K562 (cell line): ENCODE measurements at regions not wholly inside any gene's neighbourhood (a gene's known extent, or its start where the extent isn't known, plus 50 kb on each side); places are given as distances from the start of the nearest gene placed in this dataset.

Source experiments
- ATAC-seq: fragments of 200-7000 bp; cut with Tn5 transposase; 3 replicates; pipeline ENCODE4 v1.9.1; 2020; ENCODE audit warnings: moderate library complexity
- BruUV-seq: library from RNA; stranded (reverse); fragments of 400-500 nt; replicated peaks from 2 replicates; lab custom pipeline; 2021; lab: Mats Ljungman, UMichigan
- CTCF ChIA-PET: fragments of 300-600 bp; formaldehyde crosslinking; extraction: SDS; loops from one replicate; lab custom pipeline; 2021; ENCODE audit warnings: low intra/inter-chr PET ratio; lab: Yijun Ruan, JAX
- POLR2A ChIA-PET: fragments of 300-600, 350-650 bp; sonication (Branson Sonifier 250); formaldehyde crosslinking; extraction: SDS; loops from one replicate; lab custom pipeline; 2021; ENCODE audit warnings: antibody characterized with exemption, inconsistent platforms; lab: Yijun Ruan, JAX
- DNase-seq, 4 experiments: peaks; one replicate each; pipeline versions ENCODE4 v3.0.0 to v3.0.0-alpha.2; 2011 to 2018; ENCODE audit warnings: low spot score in 3 of 4, mixed read lengths in 3 of 4; ENCODE audit errors: extremely low read depth in 1 of 4
- FAIRE-seq: peaks from 2 replicates; lab custom pipeline; 2011; peaks lifted over from hg19 to GRCh38; lab: Jason Lieb, UNC
- H2AFZ ChIP-seq: 2 replicates; pipeline ENCODE4 v1.6.0; 2011; ENCODE audit warnings: low read depth, low read length, control low read depth, inconsistent platforms
- H3K27ac ChIP-seq: fragments of 200-600 bp; 3 replicates; pipeline ENCODE4 v1.8.0; 2011; ENCODE audit warnings: low read depth, mild to moderate bottlenecking, control low read depth, inconsistent platforms, low read length, moderate library complexity, mixed read lengths; ENCODE audit errors: extremely low read depth
- H3K27me3 ChIP-seq, 2 experiments: fragments of 300-600 bp in 1 of 2; 2 replicates in 1 of 2; 3 replicates in 1 of 2; pipeline versions ENCODE4 v1.6.0 to v1.8.0; 2011; ENCODE audit warnings: inconsistent platforms in 2 of 2, low read length in 2 of 2, mild to moderate bottlenecking in 1 of 2, mixed read lengths in 1 of 2, moderate library complexity in 1 of 2; ENCODE audit not compliant: control insufficient read depth in 2 of 2, insufficient read depth in 2 of 2
- H3K36me3 ChIP-seq: fragments of 300-600 bp; 3 replicates; pipeline ENCODE4 v1.8.0; 2011; ENCODE audit warnings: mild to moderate bottlenecking, low read length, inconsistent platforms; ENCODE audit not compliant: control insufficient read depth, insufficient read depth
- H3K4me1 ChIP-seq, 2 experiments: fragments of 200-600 bp in 1 of 2; replicated peaks in 1 of 2; 2 replicates in 1 of 2; 3 replicates in 1 of 2; pipeline versions ENCODE4 v1.5.1 to v1.8.0; 2011; ENCODE audit warnings: inconsistent platforms in 2 of 2, low read length in 2 of 2, mild to moderate bottlenecking in 1 of 2, mixed read lengths in 1 of 2, moderate library complexity in 1 of 2; ENCODE audit not compliant: control insufficient read depth in 2 of 2, insufficient read depth in 2 of 2
- H3K4me2 ChIP-seq: 2 replicates; pipeline ENCODE4 v1.6.1; 2011; ENCODE audit warnings: low read length, control low read depth, inconsistent platforms, mixed read lengths; ENCODE audit not compliant: insufficient read depth
- H3K4me3 ChIP-seq: fragments of 200-600 bp; sonication (generic), shearing (Covaris generic); 2 replicates; pipeline ENCODE4 v1.5.1; 2016; ENCODE audit warnings: control low read depth, inconsistent platforms
- H3K79me2 ChIP-seq: fragments of 200-600 bp; 3 replicates; pipeline ENCODE4 v1.8.0; 2011; ENCODE audit warnings: low read length, inconsistent platforms; ENCODE audit not compliant: control insufficient read depth, insufficient read depth
- H3K9ac ChIP-seq, 2 experiments: 2 replicates each; pipeline versions ENCODE4 v1.6.0 to v1.6.1; 2011; ENCODE audit warnings: low read depth in 2 of 2, low read length in 2 of 2, control low read depth in 1 of 2, inconsistent platforms in 1 of 2, mild to moderate bottlenecking in 1 of 2, mixed read lengths in 1 of 2; ENCODE audit not compliant: insufficient read depth in 1 of 2
- H3K9me1 ChIP-seq: one replicate; pipeline ENCODE4 v1.6.0; 2011; ENCODE audit warnings: inconsistent platforms, mild to moderate bottlenecking, low read length, moderate library complexity; ENCODE audit not compliant: control insufficient read depth, insufficient read depth
- H3K9me3 ChIP-seq: replicated peaks from 2 replicates; pipeline ENCODE4 v1.5.1; 2011; ENCODE audit warnings: low read depth, low read length, inconsistent platforms; ENCODE audit not compliant: control insufficient read depth, insufficient read depth
- H4K20me1 ChIP-seq: replicated peaks from 2 replicates; pipeline ENCODE4 v1.6.1; 2011; ENCODE audit warnings: low read length, inconsistent platforms, mixed read lengths; ENCODE audit not compliant: control insufficient read depth, insufficient read depth
- C11orf30 ChIP-seq: fragments of 450-650 bp; IDR thresholded peaks from 2 replicates; pipeline ENCODE4 v1.6.1; 2016; ENCODE audit warnings: low read depth, mild to moderate bottlenecking
- CHD2 ChIP-seq: IDR thresholded peaks from 2 replicates; pipeline ENCODE4 v1.6.1; 2011; ENCODE audit warnings: low read depth, low read length
- ESRRB ChIP-seq: fragments of 250-450 bp; sonication (Bioruptor Pico); IDR thresholded peaks from 2 replicates; pipeline ENCODE4 v1.5.0; 2020; ENCODE audit warnings: mild to moderate bottlenecking, moderate library complexity, borderline replicate concordance
- FOXM1 ChIP-seq, 2 experiments: fragments of 450-650 bp in 1 of 2; sonication (generic) in 1 of 2; formaldehyde crosslinking in 1 of 2; IDR thresholded peaks; 2 replicates each; pipeline versions ENCODE4 v1.6.1 to v1.9.0; 2017 to 2022; ENCODE audit warnings: low read depth in 2 of 2, mild to moderate bottlenecking in 2 of 2, missing genetic modification reagents in 1 of 2, moderate library complexity in 1 of 2
- HIVEP1 ChIP-seq: fragments of 250-450 bp; sonication (Bioruptor Pico); IDR thresholded peaks from 2 replicates; pipeline ENCODE4 v1.4.0; 2020; ENCODE audit warnings: mild to moderate bottlenecking
- KDM5B ChIP-seq: fragments of 200-600 bp; sonication (generic); IDR thresholded peaks from 2 replicates; pipeline ENCODE4 v1.6.1; 2012; ENCODE audit warnings: low read depth, mild to moderate bottlenecking, moderate library complexity, low read length, control low read depth, inconsistent platforms; ENCODE audit not compliant: insufficient replicate concordance
- NFRKB ChIP-seq: fragments of 450-650 bp; IDR thresholded peaks from 2 replicates; pipeline ENCODE4 v1.6.1; 2016; ENCODE audit warnings: low read depth
- RFX1 ChIP-seq: fragments of 450-650 bp; IDR thresholded peaks from 2 replicates; pipeline ENCODE4 v1.6.1; 2016; ENCODE audit warnings: mild to moderate bottlenecking, moderate library complexity
- SAFB2 ChIP-seq: fragments of 200-400 bp; formaldehyde crosslinking; IDR thresholded peaks from 2 replicates; pipeline ENCODE4 v1.6.1; 2018; ENCODE audit warnings: borderline replicate concordance, low read length, low read depth, moderate library complexity; ENCODE audit not compliant: severe bottlenecking
- SOX6 ChIP-seq: fragments of 450-650 bp; IDR thresholded peaks from 2 replicates; pipeline ENCODE4 v1.6.1; 2014; ENCODE audit warnings: mild to moderate bottlenecking
- ZNF57 ChIP-seq: fragments of 450-650 bp; formaldehyde crosslinking; IDR thresholded peaks from 2 replicates; pipeline ENCODE4 v1.4.0; 2020; ENCODE audit warnings: mild to moderate bottlenecking, moderate library complexity
- WGBS: fragments of 100-300 bp; shearing (Covaris generic); methylation state at CpG from one replicate; pipeline ENCODE4 v1.1.6; 2016; ENCODE audit warnings: low coverage, mixed read lengths; ENCODE audit not compliant: insufficient coverage; ENCODE audit errors: missing lambda C conversion rate; 5-methylcytosine and 5-hydroxymethylcytosine counted together
- in situ Hi-C: fragments of 300-500 bp; cut with MboI; formaldehyde crosslinking; loops from 4 replicates; pipeline ENCODE4 v1.15.0; 2018; ENCODE audit warnings: inconsistent platforms, mixed read lengths
- intact Hi-C: fragments of 100-400 bp; cut with micrococcal nuclease; formaldehyde crosslinking; loops from 2 replicates; pipeline ENCODE4 v1.14.2; 2022
- TF ChIP-seq, protein P1 (sequence below): sonication (generic); formaldehyde crosslinking; IDR thresholded peaks from 2 replicates; pipeline ENCODE4 v1.8.1; 2023; ENCODE audit warnings: mild to moderate bottlenecking, missing genetic modification reagents
- TF ChIP-seq, protein P2 (sequence below): sonication (generic); formaldehyde crosslinking; IDR thresholded peaks from 2 replicates; pipeline ENCODE4 v1.9.0; 2022; ENCODE audit warnings: mild to moderate bottlenecking, missing genetic modification reagents
- TF ChIP-seq, protein P3 (sequence below): sonication (generic); formaldehyde crosslinking; IDR thresholded peaks from 2 replicates; pipeline ENCODE4 v1.8.0; 2022; ENCODE audit warnings: missing genetic modification reagents, mild to moderate bottlenecking, borderline replicate concordance
- TF ChIP-seq, protein P4 (sequence below): fragments of 250-450 bp; sonication (Bioruptor Pico); IDR thresholded peaks from 2 replicates; pipeline ENCODE4 v1.4.0; 2020; ENCODE audit warnings: mild to moderate bottlenecking, moderate library complexity, borderline replicate concordance

DNA sequence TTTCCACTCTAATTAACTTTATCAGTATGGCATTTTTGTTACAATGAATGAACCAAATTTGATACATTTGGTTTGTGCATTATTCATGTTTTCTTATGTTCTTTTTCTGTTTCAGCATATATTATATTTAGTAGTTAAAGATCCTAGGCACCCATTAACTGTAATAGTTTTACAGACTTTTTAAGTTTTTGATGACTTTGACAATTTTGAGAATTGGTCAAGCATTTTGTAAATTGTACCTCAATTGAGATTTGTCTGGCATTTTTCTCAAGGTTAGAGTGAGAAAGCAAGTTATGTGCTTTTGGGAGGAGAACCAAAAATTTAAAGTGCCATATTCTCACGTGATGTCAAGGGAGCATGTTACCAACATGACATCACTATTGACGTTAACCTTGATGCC is 1019.2 kb downstream of the CDH11 start:
- 0% methylated on average over 2 of the region's 2 CpGs for WGBS
- H3K4me2 ChIP-seq, result no peak overlapping the region
- no peak overlapping the region for H3K27ac ChIP-seq
- ChIA-PET CTCF (no interaction called here), POLR2A (no interaction called here)
- no peaks in the 10 kb centered on the region for H4K20me1 ChIP-seq
- no peaks in the 10 kb centered on the region for H3K4me1 ChIP-seq
- TF ChIP-seq RFX1, result no peak
- no peak for TF ChIP-seq ZNF57
- TF ChIP-seq KDM5B, result no peak
- TF ChIP-seq, protein P1, sequence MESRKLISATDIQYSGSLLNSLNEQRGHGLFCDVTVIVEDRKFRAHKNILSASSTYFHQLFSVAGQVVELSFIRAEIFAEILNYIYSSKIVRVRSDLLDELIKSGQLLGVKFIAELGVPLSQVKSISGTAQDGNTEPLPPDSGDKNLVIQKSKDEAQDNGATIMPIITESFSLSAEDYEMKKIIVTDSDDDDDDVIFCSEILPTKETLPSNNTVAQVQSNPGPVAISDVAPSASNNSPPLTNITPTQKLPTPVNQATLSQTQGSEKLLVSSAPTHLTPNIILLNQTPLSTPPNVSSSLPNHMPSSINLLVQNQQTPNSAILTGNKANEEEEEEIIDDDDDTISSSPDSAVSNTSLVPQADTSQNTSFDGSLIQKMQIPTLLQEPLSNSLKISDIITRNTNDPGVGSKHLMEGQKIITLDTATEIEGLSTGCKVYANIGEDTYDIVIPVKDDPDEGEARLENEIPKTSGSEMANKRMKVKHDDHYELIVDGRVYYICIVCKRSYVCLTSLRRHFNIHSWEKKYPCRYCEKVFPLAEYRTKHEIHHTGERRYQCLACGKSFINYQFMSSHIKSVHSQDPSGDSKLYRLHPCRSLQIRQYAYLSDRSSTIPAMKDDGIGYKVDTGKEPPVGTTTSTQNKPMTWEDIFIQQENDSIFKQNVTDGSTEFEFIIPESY (CRISPR knock-in tag), result no peak
- TF ChIP-seq HIVEP1, result no peak
- TF ChIP-seq, protein P2, sequence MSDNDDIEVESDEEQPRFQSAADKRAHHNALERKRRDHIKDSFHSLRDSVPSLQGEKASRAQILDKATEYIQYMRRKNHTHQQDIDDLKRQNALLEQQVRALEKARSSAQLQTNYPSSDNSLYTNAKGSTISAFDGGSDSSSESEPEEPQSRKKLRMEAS (CRISPR knock-in tag), result no peak
- no peak for TF ChIP-seq CHD2
- TF ChIP-seq SAFB2, result no peak
- TF ChIP-seq C11orf30, result no peak
- TF ChIP-seq, protein P3, sequence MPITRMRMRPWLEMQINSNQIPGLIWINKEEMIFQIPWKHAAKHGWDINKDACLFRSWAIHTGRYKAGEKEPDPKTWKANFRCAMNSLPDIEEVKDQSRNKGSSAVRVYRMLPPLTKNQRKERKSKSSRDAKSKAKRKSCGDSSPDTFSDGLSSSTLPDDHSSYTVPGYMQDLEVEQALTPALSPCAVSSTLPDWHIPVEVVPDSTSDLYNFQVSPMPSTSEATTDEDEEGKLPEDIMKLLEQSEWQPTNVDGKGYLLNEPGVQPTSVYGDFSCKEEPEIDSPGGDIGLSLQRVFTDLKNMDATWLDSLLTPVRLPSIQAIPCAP (CRISPR knock-in tag), result no peak
- no peak for TF ChIP-seq ESRRB (CRISPR knock-in tag)
- no peak for TF ChIP-seq FOXM1 (IDR thresholded peaks at IDR 0.05; ENCODE audit: low read depth)
- TF ChIP-seq FOXM1 (CRISPR knock-in tag; IDR thresholded peaks at IDR 0.05; ENCODE audit: low read depth), result no peak
- TF ChIP-seq, protein P4, sequence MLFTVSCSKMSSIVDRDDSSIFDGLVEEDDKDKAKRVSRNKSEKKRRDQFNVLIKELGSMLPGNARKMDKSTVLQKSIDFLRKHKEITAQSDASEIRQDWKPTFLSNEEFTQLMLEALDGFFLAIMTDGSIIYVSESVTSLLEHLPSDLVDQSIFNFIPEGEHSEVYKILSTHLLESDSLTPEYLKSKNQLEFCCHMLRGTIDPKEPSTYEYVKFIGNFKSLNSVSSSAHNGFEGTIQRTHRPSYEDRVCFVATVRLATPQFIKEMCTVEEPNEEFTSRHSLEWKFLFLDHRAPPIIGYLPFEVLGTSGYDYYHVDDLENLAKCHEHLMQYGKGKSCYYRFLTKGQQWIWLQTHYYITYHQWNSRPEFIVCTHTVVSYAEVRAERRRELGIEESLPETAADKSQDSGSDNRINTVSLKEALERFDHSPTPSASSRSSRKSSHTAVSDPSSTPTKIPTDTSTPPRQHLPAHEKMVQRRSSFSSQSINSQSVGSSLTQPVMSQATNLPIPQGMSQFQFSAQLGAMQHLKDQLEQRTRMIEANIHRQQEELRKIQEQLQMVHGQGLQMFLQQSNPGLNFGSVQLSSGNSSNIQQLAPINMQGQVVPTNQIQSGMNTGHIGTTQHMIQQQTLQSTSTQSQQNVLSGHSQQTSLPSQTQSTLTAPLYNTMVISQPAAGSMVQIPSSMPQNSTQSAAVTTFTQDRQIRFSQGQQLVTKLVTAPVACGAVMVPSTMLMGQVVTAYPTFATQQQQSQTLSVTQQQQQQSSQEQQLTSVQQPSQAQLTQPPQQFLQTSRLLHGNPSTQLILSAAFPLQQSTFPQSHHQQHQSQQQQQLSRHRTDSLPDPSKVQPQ, result no peak
- no peak for TF ChIP-seq SOX6
- TF ChIP-seq NFRKB, result no peak
- BruUV-seq, result no TSS peak
- FAIRE-seq, result no peak
- H3K36me3 ChIP-seq, result no peaks in the 10 kb centered on the region
- in situ Hi-C loops, result no loop called here
- no peak overlapping the region for H3K9ac ChIP-seq
- H3K79me2 ChIP-seq, result no peaks in the 10 kb centered on the region
- H3K9me1 ChIP-seq, result no peaks in the 10 kb centered on the region
- DNase-seq, result no peak
- H3K4me3 ChIP-seq, result no peak overlapping the region
- ATAC-seq, result no peak
- no peaks in the 10 kb centered on the region for H3K27me3 ChIP-seq
- intact Hi-C loops, result no loop called here
- H3K9me3 ChIP-seq, result no peaks in the 10 kb centered on the region; the same call in 1 of the 2 replicates
- no peak overlapping the region for H2AFZ ChIP-seq
